ENCODE measurements at regions not wholly inside any gene's neighbourhood (a gene's known extent, or its start where the extent isn't known, plus 50 kb on each side); places are given as distances from the start of the nearest gene placed in this dataset.

DNA sequence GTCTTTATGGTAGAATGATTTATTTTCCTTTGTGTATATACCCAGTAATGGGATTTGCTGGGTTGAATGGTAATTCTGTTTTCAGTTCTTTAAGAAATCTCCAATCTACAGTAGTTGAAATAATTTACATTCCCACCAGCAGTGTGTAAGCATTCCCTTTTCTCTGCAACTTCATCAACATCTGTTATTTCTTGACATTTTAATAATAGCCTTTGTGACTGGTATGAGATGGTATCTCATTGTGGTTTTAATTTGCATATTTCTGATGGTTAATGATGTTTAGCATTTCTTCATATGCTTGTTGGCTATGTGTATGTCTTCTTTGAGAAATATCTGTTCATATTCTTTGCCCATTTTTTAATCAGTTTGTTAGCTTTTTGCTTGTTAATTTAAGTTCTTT lies 901.2 kb downstream of the METTL15 start:
- Mint-ChIP-seq H3K27me3 (ENCODE audit: low read depth) (no peaks in the 10 kb centered on the region), H3K36me3 (ENCODE audit: low read depth) (no peaks in the 10 kb centered on the region), H3K4me1 (no peaks in the 10 kb centered on the region), H3K27ac (ENCODE audit: unreplicated experiment) (no peak overlapping the region), H3K9me3 (peaks cover 3% of the 10 kb centered on the region), H3K4me3 (no peak overlapping the region)
- no peak for DNase-seq (ENCODE audit: low read depth, low spot score)
- TF ChIP-seq, protein P1, sequence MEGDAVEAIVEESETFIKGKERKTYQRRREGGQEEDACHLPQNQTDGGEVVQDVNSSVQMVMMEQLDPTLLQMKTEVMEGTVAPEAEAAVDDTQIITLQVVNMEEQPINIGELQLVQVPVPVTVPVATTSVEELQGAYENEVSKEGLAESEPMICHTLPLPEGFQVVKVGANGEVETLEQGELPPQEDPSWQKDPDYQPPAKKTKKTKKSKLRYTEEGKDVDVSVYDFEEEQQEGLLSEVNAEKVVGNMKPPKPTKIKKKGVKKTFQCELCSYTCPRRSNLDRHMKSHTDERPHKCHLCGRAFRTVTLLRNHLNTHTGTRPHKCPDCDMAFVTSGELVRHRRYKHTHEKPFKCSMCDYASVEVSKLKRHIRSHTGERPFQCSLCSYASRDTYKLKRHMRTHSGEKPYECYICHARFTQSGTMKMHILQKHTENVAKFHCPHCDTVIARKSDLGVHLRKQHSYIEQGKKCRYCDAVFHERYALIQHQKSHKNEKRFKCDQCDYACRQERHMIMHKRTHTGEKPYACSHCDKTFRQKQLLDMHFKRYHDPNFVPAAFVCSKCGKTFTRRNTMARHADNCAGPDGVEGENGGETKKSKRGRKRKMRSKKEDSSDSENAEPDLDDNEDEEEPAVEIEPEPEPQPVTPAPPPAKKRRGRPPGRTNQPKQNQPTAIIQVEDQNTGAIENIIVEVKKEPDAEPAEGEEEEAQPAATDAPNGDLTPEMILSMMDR (conservative IDR thresholded peaks at IDR 0.05) = no peak

DNA sequence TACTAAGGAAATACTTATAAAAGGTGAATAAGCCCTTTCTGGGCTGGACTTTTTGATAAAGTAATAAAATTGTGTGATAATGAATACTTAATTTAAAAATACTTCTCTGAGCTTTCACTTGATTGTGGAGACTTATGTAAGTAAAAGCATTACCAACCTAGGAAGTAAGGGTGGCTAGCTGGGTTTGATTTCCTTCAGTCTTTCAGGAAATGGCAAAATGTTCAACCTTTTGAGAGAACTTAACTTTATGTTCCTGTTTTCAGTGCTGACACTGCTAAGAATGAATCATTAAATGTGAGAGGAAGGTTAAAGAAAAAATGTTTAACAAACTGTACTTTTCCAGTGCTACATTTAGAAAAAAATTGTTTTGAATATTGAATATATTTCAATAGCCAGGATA lies 900.3 kb downstream of the METTL15 start:
- TF ChIP-seq, protein P1 (conservative IDR thresholded peaks at IDR 0.05) = no peak
- H3K27me3 Mint-ChIP-seq (ENCODE audit: low read depth) = no peaks in the 10 kb centered on the region
- H3K4me1 Mint-ChIP-seq = no peaks in the 10 kb centered on the region
- no peaks in the 10 kb centered on the region for H3K36me3 Mint-ChIP-seq (ENCODE audit: low read depth)
- no peak overlapping the region for H3K27ac Mint-ChIP-seq (ENCODE audit: unreplicated experiment)
- H3K9me3 Mint-ChIP-seq = peaks cover 3% of the 10 kb centered on the region
- no peak overlapping the region for H3K4me3 Mint-ChIP-seq
- DNase-seq (ENCODE audit: low read depth, low spot score) = no peak

DNA sequence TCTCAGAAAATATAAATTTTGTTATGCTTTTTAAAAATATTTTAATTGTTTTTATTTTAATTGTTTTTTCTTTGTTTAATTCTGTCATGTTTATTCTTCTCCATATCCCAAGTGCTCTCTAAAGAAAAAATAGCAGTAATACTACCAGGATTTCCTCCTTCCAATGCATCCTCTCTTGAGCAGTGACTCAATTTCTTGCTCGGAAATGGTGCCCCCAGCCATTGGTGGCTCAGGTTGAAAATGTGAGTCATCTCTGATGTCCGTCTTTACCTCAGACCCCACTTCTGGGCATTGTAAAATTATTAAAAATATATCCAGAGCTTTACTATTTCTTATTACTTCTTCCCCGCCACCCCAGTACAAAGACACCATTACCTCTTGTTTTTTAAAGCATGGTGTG lies 898.5 kb downstream of the METTL15 start:
- TF ChIP-seq, protein P1 (conservative IDR thresholded peaks at IDR 0.05) = no peak
- H3K9me3 Mint-ChIP-seq = peaks cover 3% of the 10 kb centered on the region
- DNase-seq (ENCODE audit: low read depth, low spot score) = no peak
- no peak overlapping the region for H3K4me3 Mint-ChIP-seq
- H3K36me3 Mint-ChIP-seq (ENCODE audit: low read depth) = no peaks in the 10 kb centered on the region
- no peak overlapping the region for H3K27ac Mint-ChIP-seq (ENCODE audit: unreplicated experiment)
- no peaks in the 10 kb centered on the region for H3K4me1 Mint-ChIP-seq
- no peaks in the 10 kb centered on the region for H3K27me3 Mint-ChIP-seq (ENCODE audit: low read depth)

DNA sequence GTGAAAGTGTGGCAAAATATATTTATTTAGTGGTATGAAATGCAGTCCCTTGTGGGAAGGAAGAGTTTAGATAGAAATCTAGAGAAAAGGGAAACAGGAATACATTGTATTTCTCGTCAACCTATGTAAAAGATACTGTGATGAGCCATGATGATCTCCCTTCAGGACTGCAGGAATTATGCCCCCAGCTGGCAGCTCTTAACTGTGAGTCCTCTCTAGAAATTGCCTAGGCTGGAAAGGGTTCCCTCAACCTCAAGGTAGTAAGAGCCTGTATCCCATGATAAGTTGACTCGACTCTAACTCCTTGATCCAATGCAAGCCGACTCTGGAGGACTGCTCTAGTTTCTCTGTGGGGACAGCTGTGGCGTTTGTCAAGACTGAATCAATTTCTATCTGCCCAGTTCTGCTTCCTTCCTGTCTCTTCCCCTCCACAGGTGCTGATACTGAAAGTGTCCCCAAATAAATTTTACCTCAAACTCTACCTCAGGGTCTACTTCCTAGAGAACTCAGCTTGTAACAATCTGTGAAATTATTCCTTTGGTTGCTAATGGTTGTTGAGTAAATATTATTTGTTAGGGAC lies 897.3 kb downstream of the METTL15 start:
- Mint-ChIP-seq H3K9me3 (peaks cover 3% of the 10 kb centered on the region), H3K4me1 (no peaks in the 10 kb centered on the region), H3K36me3 (ENCODE audit: low read depth) (no peaks in the 10 kb centered on the region), H3K27ac (ENCODE audit: unreplicated experiment) (no peak overlapping the region), H3K4me3 (no peak overlapping the region), H3K27me3 (ENCODE audit: low read depth) (no peaks in the 10 kb centered on the region)
- TF ChIP-seq, protein P1 (conservative IDR thresholded peaks at IDR 0.05) = no peak
- no peak for DNase-seq (ENCODE audit: low read depth, low spot score)

- no peak overlapping the region for H3K4me3 Mint-ChIP-seq
- H3K36me3 Mint-ChIP-seq (ENCODE audit: low read depth) = no peaks in the 10 kb centered on the region
- H3K4me1 Mint-ChIP-seq = no peaks in the 10 kb centered on the region
- DNase-seq (ENCODE audit: low read depth, low spot score) = no peak
- TF ChIP-seq, protein P1 (conservative IDR thresholded peaks at IDR 0.05) = no peak
- no peaks in the 10 kb centered on the region for H3K27me3 Mint-ChIP-seq (ENCODE audit: low read depth)
- peaks cover 3% of the 10 kb centered on the region for H3K9me3 Mint-ChIP-seq
- H3K27ac Mint-ChIP-seq (ENCODE audit: unreplicated experiment) = no peak overlapping the region
These were observed 894.6 kb downstream of the METTL15 start for GRCh38 chr11:29002816-29003215.
